IMR-90 (cell line): ENCODE measurements at regions not wholly inside any gene's neighbourhood (a gene's known extent, or its start where the extent isn't known, plus 50 kb on each side); places are given as distances from the start of the nearest gene placed in this dataset.

ENCODE experiments used
- ATAC-seq: fragments of 200-7000 bp; cut with Tn5 transposase; 2 replicates; pipeline ENCODE4 v1.9.1; 2020; ENCODE audit warnings: low read depth, mild to moderate bottlenecking, moderate library complexity
- BruUV-seq: library from RNA; stranded (reverse); fragments of 400-500 nt; replicated peaks from 2 replicates; lab custom pipeline; 2021; lab: Mats Ljungman, UMichigan
- CTCF ChIA-PET: fragments of 300-600 bp; formaldehyde crosslinking; extraction: SDS; loops from one replicate; lab custom pipeline; 2021; ENCODE audit warnings: antibody characterized with exemption; lab: Yijun Ruan, JAX
- POLR2A ChIA-PET: fragments of 300-600 bp; sonication (Branson Sonifier 250); formaldehyde crosslinking; loops from one replicate; lab custom pipeline; 2022; ENCODE audit warnings: antibody characterized with exemption; ENCODE audit not compliant: unreplicated experiment; lab: Charles Lee
- DNase-seq: peaks from one replicate; pipeline ENCODE4 v3.0.0; 2013
- H2AFZ ChIP-seq: replicated peaks from 2 replicates; pipeline ENCODE3; 2013; ENCODE audit warnings: low read length, mild to moderate bottlenecking; ENCODE audit not compliant: poor library complexity
- H2AK5ac ChIP-seq: 2 replicates; pipeline ENCODE4 v1.6.1; 2013; ENCODE audit warnings: low read depth, low read length, inconsistent platforms
- H2AK9ac ChIP-seq: replicated peaks from 2 replicates; pipeline ENCODE3; 2013; ENCODE audit warnings: mild to moderate bottlenecking, low read depth, low read length, moderate library complexity; ENCODE audit not compliant: poor library complexity
- H2BK120ac ChIP-seq: 2 replicates; pipeline ENCODE4 v1.6.1; 2013; ENCODE audit warnings: low read depth, low read length, inconsistent platforms
- H2BK15ac ChIP-seq: 3 replicates; pipeline ENCODE4 v1.6.1; 2013; ENCODE audit warnings: low read depth, low read length, inconsistent platforms
- H2BK20ac ChIP-seq: 2 replicates; pipeline ENCODE4 v1.6.1; 2013; ENCODE audit warnings: low read depth, mild to moderate bottlenecking, inconsistent platforms, low read length, moderate library complexity
- H2BK5ac ChIP-seq: 2 replicates; pipeline ENCODE4 v1.6.1; 2013; ENCODE audit warnings: mild to moderate bottlenecking, low read depth, low read length, inconsistent platforms; ENCODE audit not compliant: poor library complexity, severe bottlenecking
- H3K14ac ChIP-seq: replicated peaks from 2 replicates; pipeline ENCODE4 v1.6.1; 2013; ENCODE audit warnings: low read depth, low read length, inconsistent platforms
- H3K18ac ChIP-seq: 2 replicates; pipeline ENCODE4 v1.6.1; 2013; ENCODE audit warnings: low read depth, low read length, control low read depth
- H3K23ac ChIP-seq: 2 replicates; pipeline ENCODE4 v1.6.1; 2013; ENCODE audit warnings: low read depth, low read length, inconsistent platforms
- H3K27ac ChIP-seq: 2 replicates; pipeline ENCODE4 v1.5.1; 2013; ENCODE audit warnings: mild to moderate bottlenecking, control low read depth, low read length; ENCODE audit not compliant: insufficient read depth
- H3K27me3 ChIP-seq: 2 replicates; pipeline ENCODE4 v1.6.1; 2013; ENCODE audit warnings: low read length; ENCODE audit not compliant: control insufficient read depth, insufficient read depth
- H3K36me3 ChIP-seq: 2 replicates; pipeline ENCODE4 v1.6.1; 2013; ENCODE audit warnings: low read length, mixed read lengths; ENCODE audit not compliant: control insufficient read depth, insufficient read depth
- H3K4ac ChIP-seq: 2 replicates; pipeline ENCODE4 v1.6.1; 2013; ENCODE audit warnings: low read depth, low read length, inconsistent platforms
- H3K4me1 ChIP-seq: 2 replicates; pipeline ENCODE4 v1.6.1; 2013; ENCODE audit warnings: low read length, mixed read lengths; ENCODE audit not compliant: control insufficient read depth, insufficient read depth
- H3K4me2 ChIP-seq: 2 replicates; pipeline ENCODE4 v1.6.1; 2013; ENCODE audit warnings: low read depth, mild to moderate bottlenecking, control low read depth, low read length, moderate library complexity
- H3K4me3 ChIP-seq: 2 replicates; pipeline ENCODE4 v1.5.1; 2013; ENCODE audit warnings: low read depth, mild to moderate bottlenecking, control low read depth, low read length, moderate library complexity; ENCODE audit not compliant: insufficient read depth
- H3K56ac ChIP-seq: 2 replicates; pipeline ENCODE4 v1.6.1; 2013; ENCODE audit warnings: low read length, inconsistent platforms; ENCODE audit not compliant: insufficient read depth; ENCODE audit errors: extremely low read depth
- H3K79me1 ChIP-seq, 2 experiments: 2 replicates each; pipeline ENCODE4 v1.6.1; 2013; ENCODE audit warnings: low read length in 2 of 2, inconsistent platforms in 1 of 2, low read depth in 1 of 2
- H3K9ac ChIP-seq: 2 replicates; pipeline ENCODE4 v1.6.1; 2013; ENCODE audit warnings: low read depth, low read length, control low read depth
- H3K9me1 ChIP-seq: 2 replicates; pipeline ENCODE4 v1.6.1; 2013; ENCODE audit warnings: low read length, inconsistent platforms; ENCODE audit not compliant: insufficient read depth
- H3K9me3 ChIP-seq: 2 replicates; pipeline ENCODE4 v1.6.1; 2013; ENCODE audit warnings: low read length; ENCODE audit not compliant: control insufficient read depth, insufficient read depth
- H4K20me1 ChIP-seq: 2 replicates; pipeline ENCODE4 v1.6.1; 2013; ENCODE audit warnings: low read length, inconsistent platforms; ENCODE audit not compliant: insufficient read depth
- H4K5ac ChIP-seq: 2 replicates; pipeline ENCODE4 v1.6.1; 2013; ENCODE audit warnings: mild to moderate bottlenecking, low read depth, low read length, control low read depth
- H4K8ac ChIP-seq, 2 experiments: 2 replicates each; pipeline ENCODE4 v1.6.1; 2013; ENCODE audit warnings: low read depth in 2 of 2, low read length in 2 of 2, control low read depth in 1 of 2, inconsistent platforms in 1 of 2
- H4K91ac ChIP-seq: 2 replicates; pipeline ENCODE4 v1.6.1; 2013; ENCODE audit warnings: low read depth, low read length, inconsistent platforms; ENCODE audit not compliant: insufficient read depth
- CTCF ChIP-seq: conservative IDR thresholded peaks from 2 replicates; pipeline ENCODE4 v1.5.1; 2012; ENCODE audit warnings: mild to moderate bottlenecking, low read depth, low read length, improper control_type of control experiment
- ELK1 ChIP-seq: fragments of 150-350 bp; IDR thresholded peaks from 2 replicates; pipeline ENCODE4 v1.6.1; 2016; ENCODE audit warnings: low read depth, mild to moderate bottlenecking, low read length, moderate library complexity, borderline replicate concordance
- MAZ ChIP-seq: IDR thresholded peaks from 2 replicates; pipeline ENCODE4 v1.6.1; 2012; ENCODE audit warnings: low read depth, mild to moderate bottlenecking, low read length, improper control_type of control experiment, moderate library complexity, borderline replicate concordance
- WGBS, 2 experiments: methylation state at CpG; one replicate each; pipeline versions ENCODE4 v1.1.5 to v1.1.7; 2013; ENCODE audit warnings: missing lambda C conversion rate in 2 of 2; ENCODE audit not compliant: insufficient read length in 1 of 2; ENCODE audit errors: extremely low coverage in 2 of 2; 5-methylcytosine and 5-hydroxymethylcytosine counted together
- dilution Hi-C: fragments of 300-500 bp; cut with HindIII; formaldehyde crosslinking; loops from one replicate; pipeline ENCODE4 v1.14.3; 2018; ENCODE audit warnings: low sequenced_read_pairs; ENCODE audit not compliant: unreplicated experiment
- in situ Hi-C: fragments of 300-500 bp; cut with MboI; formaldehyde crosslinking; loops from 3 replicates; pipeline ENCODE4 v1.14.3; 2019; ENCODE audit warnings: low sequenced_read_pairs, inconsistent platforms, mixed read lengths
- intact Hi-C: fragments of 100-400 bp; cut with micrococcal nuclease; formaldehyde crosslinking; loops from 2 replicates; pipeline ENCODE4 v1.10.0; 2022

GRCh38 chr7:128189231-128189930, 51.7 kb upstream of the LEP start:
- Histone ChIP-seq H3K4me2 (no peak overlapping the region), H2AFZ (no peak overlapping the region), H2AK9ac (no peak overlapping the region), H2BK120ac (no peak overlapping the region), H4K5ac (no peak overlapping the region), H3K79me1 (no peaks in the 10 kb centered on the region), H3K9me3 (peaks cover 2% of the 10 kb centered on the region), H3K27me3 (peaks cover 60% of the 10 kb centered on the region), H2BK20ac (no peak overlapping the region), H3K56ac (no peak overlapping the region), H2BK15ac (no peak overlapping the region), H2AK5ac (no peak overlapping the region), H3K9me1 (peaks cover 2% of the 10 kb centered on the region; the same call in 1 of the 2 replicates), H3K9ac (no peak overlapping the region), H4K8ac (no peak overlapping the region), H3K4ac (no peak overlapping the region), H4K91ac (no peak overlapping the region), H3K23ac (no peak overlapping the region), H3K4me3 (no peak overlapping the region), H2BK5ac (no peak overlapping the region), H3K36me3 (no peaks in the 10 kb centered on the region), H3K4me1 (no peaks in the 10 kb centered on the region), H3K18ac (no peak overlapping the region), H4K20me1 (no peaks in the 10 kb centered on the region), H3K14ac (no peak overlapping the region), H3K27ac (no peak overlapping the region)
- WGBS, 2 experiments, result 68% methylated on average over 2 of the region's 8 CpGs; no CpG with 5 or more reads in 1 of the 2 experiments
- ATAC-seq (no peak), DNase-seq (no peak)
- intact Hi-C loops, result no loop called here
- in situ Hi-C loops, result no loop called here
- dilution Hi-C loops, result no loop called here
- TF ChIP-seq CTCF (no peak), MAZ (no peak), ELK1 (no peak)
- no TSS peak for BruUV-seq
- ChIA-PET CTCF (no interaction called here), POLR2A (no interaction called here)
